ENCODE measurements at regions not wholly inside any gene's neighbourhood (a gene's known extent, or its start where the extent isn't known, plus 50 kb on each side); places are given as distances from the start of the nearest gene placed in this dataset.

GRCh38 chr2:240295256-240296103, 140.0 kb upstream of the GPC1 start:
- no peak for TF ChIP-seq CTCF (IDR thresholded peaks at IDR 0.05)

GRCh38 chr2:240296104-240296406, 139.4 kb upstream of the GPC1 start:
- no peak for TF ChIP-seq CTCF (IDR thresholded peaks at IDR 0.05)

- no peak for TF ChIP-seq CTCF (IDR thresholded peaks at IDR 0.05)
Measured at GRCh38 chr2:240296476-240297255, 138.8 kb upstream of the GPC1 start.

- no peak for TF ChIP-seq CTCF (IDR thresholded peaks at IDR 0.05)
Measured at GRCh38 chr2:240297256-240298116, 138.0 kb upstream of the GPC1 start.

- no peak for TF ChIP-seq CTCF (IDR thresholded peaks at IDR 0.05)
Measured at GRCh38 chr2:240298117-240298790, 137.2 kb upstream of the GPC1 start.

- TF ChIP-seq CTCF (IDR thresholded peaks at IDR 0.05) = no peak
Measured at GRCh38 chr2:240298803-240299709, 136.4 kb upstream of the GPC1 start.
